ENCODE measurements at regions not wholly inside any gene's neighbourhood (a gene's known extent, or its start where the extent isn't known, plus 50 kb on each side); places are given as distances from the start of the nearest gene placed in this dataset.

DNA sequence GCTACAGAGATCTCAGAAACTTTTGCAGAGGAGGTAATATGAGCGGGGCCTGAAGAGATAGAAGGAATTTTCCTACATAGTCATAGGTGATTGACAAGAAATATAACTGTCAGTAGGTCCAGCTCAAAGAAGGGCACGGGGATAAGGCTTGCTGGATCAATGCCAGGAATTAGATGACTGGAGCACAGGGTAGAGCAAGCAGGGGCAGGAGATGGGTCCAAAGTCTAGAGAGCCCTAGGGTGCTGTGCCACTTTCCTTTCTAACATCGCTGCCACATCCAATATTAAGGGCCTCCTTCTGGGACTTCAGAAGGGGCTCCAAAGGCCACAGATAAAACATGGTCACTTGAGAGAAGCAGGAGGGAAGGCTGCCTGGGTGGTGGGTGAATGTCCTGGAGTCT is 402.2 kb downstream of the MID1IP1 start:
- Mint-ChIP-seq H3K27ac (no peak overlapping the region), H3K4me3 (no peak overlapping the region), H3K4me1 (ENCODE audit: low read depth) (peaks cover 30% of the 10 kb centered on the region), H3K36me3 (ENCODE audit: low read depth) (peaks cover 4% of the 10 kb centered on the region), H3K9me3 (peaks cover 3% of the 10 kb centered on the region), H3K27me3 (ENCODE audit: low read depth) (no peaks in the 10 kb centered on the region)

DNA sequence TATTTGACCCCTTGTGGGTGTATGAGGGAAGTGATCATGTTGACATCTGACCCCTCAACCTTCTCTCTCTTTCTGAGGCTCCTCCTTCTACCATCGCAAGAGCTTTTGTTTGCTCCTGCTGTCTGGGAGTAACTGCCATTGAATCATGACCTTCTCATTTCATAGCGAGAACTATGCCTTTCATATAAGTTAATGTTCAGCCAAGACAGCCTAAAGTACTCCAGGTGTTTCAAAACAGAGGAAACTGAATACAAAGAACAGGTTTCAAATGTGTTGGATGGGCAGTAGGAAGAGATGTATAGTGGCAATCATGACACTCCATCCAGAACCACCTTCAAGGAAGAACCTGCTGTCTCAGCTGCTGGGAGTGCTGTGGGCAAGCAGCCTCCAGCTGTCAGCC is 403.1 kb downstream of the MID1IP1 start:
- Mint-ChIP-seq H3K4me3 (no peak overlapping the region), H3K9me3 (peaks cover 3% of the 10 kb centered on the region), H3K27ac (no peak overlapping the region), H3K4me1 (ENCODE audit: low read depth) (peaks cover 27% of the 10 kb centered on the region), H3K27me3 (ENCODE audit: low read depth) (no peaks in the 10 kb centered on the region), H3K36me3 (ENCODE audit: low read depth) (peaks cover 4% of the 10 kb centered on the region)

DNA sequence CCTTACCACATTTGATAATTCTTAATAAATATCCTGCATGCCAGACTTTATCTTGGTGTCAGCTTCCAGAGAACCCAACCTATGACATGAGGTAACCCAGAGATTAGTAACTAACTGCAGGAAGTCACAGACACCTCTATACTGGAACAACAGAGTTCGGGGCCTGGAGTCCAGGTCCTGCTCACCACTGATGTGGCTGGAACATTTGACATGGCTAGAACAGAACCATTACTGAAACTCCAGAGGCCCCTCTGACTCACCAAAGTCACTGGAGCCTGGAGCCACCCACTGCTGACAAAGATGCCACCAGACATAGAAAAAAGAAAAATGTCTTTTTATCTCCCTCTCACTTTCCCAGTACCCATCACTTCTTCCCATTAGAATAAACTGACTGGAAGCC is 403.7 kb downstream of the MID1IP1 start:
- Mint-ChIP-seq H3K9me3 (peaks cover 3% of the 10 kb centered on the region), H3K36me3 (ENCODE audit: low read depth) (peaks cover 2% of the 10 kb centered on the region), H3K4me1 (ENCODE audit: low read depth) (peaks cover 21% of the 10 kb centered on the region), H3K27me3 (ENCODE audit: low read depth) (no peaks in the 10 kb centered on the region), H3K27ac (no peak overlapping the region), H3K4me3 (no peak overlapping the region)

DNA sequence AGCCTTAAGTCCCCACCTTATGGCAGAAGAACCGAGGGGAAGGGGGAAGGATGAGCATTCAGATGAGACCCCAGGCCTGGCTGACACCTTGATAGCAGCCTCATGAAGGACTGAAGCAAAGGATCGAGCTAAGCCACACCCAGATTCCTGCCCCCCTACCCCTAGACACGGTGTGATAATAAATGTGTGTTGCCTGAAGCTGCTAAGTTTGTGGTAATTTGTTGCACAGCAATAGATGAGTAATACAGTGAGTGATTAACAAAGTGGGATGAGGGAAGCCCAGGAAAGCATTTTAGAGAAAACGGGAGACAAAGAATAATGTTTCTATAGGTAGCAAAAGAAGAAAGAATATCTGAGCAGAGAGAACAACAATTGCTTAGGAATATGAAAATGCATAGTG is 404.2 kb downstream of the MID1IP1 start:
- no peak overlapping the region for H3K4me3 Mint-ChIP-seq
- peaks cover 4% of the 10 kb centered on the region for H3K9me3 Mint-ChIP-seq
- no peaks in the 10 kb centered on the region for H3K27me3 Mint-ChIP-seq (ENCODE audit: low read depth)
- H3K27ac Mint-ChIP-seq, result no peak overlapping the region
- H3K4me1 Mint-ChIP-seq (ENCODE audit: low read depth), result peaks cover 17% of the 10 kb centered on the region
- no peaks in the 10 kb centered on the region for H3K36me3 Mint-ChIP-seq (ENCODE audit: low read depth)

DNA sequence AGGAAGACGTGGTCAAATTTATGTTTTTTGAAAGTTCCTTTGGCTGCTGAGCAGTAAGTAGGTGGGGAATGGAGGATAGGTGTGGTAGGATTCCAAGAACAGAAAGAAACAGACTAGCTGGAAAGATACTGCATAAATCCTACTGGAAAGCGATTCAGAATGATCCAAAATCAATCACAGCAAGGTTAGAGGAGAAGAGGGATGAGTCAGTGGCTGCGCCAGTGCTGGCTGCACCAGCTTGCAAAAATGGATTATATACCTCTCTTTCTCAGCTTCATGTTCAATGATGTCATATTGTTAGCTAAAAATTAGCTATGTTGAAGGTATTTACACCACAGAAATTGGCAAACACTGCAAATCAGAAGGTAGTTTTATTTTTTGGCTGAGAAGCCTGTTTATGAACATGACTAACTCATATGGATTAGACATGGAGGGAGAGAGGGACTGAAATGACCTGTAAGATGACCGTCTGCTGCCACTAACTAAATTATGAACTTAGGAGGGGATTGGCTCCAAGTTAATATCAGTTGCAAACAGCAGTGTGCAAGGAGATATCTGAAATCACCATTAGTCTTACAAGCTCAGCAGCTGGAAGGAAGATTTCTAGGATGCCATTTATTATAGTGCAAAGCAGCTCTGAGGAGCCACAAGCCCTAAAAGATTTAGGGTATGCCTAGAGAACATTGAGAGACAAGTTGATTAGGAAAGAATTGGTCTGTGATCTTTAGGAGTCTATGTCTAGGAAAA is 405.3 kb downstream of the MID1IP1 start:
- peaks cover 10% of the 10 kb centered on the region for H3K4me1 Mint-ChIP-seq (ENCODE audit: low read depth)
- no peak overlapping the region for H3K4me3 Mint-ChIP-seq
- no peaks in the 10 kb centered on the region for H3K36me3 Mint-ChIP-seq (ENCODE audit: low read depth)
- H3K9me3 Mint-ChIP-seq, result peaks cover 4% of the 10 kb centered on the region
- no peak overlapping the region for H3K27ac Mint-ChIP-seq
- no peaks in the 10 kb centered on the region for H3K27me3 Mint-ChIP-seq (ENCODE audit: low read depth)

DNA sequence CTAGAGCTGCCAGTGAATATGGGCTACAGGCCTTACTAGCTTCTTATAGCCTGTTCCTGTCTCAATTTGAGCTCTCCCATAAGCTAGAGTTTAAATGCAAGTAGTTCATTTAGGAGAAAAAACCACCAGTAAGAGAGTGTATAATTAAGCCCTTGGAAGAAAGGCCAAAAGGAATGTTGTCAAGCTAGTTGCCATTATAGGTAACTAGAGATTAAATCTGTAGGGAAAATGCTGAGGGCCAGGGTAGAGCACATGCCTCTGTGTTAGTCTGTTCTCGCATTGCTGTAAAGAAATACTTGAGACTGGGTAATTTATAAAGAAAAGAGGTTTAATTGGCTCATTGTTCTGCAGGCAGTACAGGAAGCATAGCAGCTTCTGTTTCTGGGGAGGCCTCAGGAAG is 410.2 kb downstream of the MID1IP1 start:
- Mint-ChIP-seq H3K27me3 (ENCODE audit: low read depth) (no peaks in the 10 kb centered on the region), H3K4me3 (no peak overlapping the region), H3K36me3 (ENCODE audit: low read depth) (no peaks in the 10 kb centered on the region), H3K4me1 (ENCODE audit: low read depth) (no peaks in the 10 kb centered on the region), H3K27ac (no peak overlapping the region), H3K9me3 (peaks cover 4% of the 10 kb centered on the region)

DNA sequence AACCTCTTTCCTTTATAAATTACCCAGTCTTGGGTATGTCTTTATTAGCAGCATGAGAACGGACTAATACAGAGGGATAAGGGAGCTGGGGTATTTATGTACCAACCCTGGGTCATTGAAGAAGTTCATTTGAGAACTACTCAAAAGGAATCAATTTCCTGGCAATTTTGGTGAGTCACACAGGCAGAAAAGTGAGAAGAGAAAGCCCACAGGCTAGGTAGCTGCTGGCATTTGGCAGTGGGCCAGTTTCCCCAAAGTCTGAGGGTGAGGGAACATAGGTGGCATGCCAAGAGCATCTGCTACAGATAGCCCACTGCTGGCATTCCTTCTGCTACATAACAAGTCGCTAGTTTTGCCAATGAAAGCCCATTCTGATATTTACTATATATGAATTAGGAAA is 411.2 kb downstream of the MID1IP1 start:
- H3K4me1 Mint-ChIP-seq (ENCODE audit: low read depth), result no peaks in the 10 kb centered on the region
- H3K4me3 Mint-ChIP-seq, result no peak overlapping the region
- peaks cover 4% of the 10 kb centered on the region for H3K9me3 Mint-ChIP-seq
- H3K36me3 Mint-ChIP-seq (ENCODE audit: low read depth), result no peaks in the 10 kb centered on the region
- no peak overlapping the region for H3K27ac Mint-ChIP-seq
- H3K27me3 Mint-ChIP-seq (ENCODE audit: low read depth), result no peaks in the 10 kb centered on the region

DNA sequence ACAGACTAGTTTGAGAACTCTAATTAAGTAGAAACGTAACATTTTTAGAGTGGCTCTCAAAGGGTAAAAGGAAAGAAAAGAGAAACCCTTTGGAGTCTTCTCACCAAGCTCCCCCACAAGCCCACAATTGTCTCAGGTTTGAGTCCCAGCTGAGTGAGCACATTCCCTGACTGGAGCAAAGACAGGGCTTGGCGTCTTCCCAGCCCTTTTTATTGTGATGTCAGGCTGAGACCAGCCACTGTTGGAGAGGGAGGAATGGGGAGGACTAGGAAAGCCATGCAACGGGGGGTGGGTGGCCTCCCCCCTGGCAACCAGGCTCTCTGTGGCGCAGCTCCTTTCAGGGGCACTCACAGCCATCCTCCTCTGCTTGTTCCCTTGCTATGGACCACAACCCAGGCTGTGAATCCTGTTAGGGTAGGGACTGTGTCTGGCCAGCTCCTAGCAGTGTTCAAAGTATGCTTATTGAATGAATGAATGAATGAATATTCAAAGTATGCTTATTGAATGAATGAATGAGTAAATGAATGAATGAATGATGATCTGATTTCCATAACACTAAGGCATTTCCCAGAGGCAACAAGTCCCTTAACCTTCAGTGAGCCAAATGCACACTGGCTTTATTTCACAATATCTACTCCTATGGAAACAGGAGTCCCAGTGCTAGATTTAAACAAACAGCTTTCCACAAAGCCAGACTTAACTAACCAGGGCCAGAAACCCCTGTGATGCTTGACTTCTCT is 413.3 kb downstream of the MID1IP1 start:
- Mint-ChIP-seq H3K27ac (no peak overlapping the region), H3K4me1 (ENCODE audit: low read depth) (no peaks in the 10 kb centered on the region), H3K27me3 (ENCODE audit: low read depth) (no peaks in the 10 kb centered on the region), H3K4me3 (no peak overlapping the region), H3K36me3 (ENCODE audit: low read depth) (no peaks in the 10 kb centered on the region), H3K9me3 (peaks cover 4% of the 10 kb centered on the region)

DNA sequence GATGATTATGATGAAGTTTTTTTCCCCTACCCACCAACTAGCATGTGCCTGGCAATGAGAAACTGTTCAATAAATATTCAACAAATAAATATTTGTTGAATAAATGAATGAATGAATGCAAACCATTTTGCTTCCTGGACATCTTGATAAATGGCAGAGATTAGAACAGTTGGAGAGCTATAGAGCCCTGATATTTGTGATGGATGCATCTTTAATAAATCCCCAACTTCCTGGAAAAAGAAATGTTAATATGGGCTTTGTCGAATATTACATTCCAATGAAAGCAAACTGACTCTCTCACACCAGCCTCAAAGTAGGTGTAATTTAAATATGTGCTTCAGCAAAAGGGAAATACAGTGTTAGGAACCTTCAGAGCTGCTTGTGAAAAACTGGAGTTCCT is 419.7 kb downstream of the MID1IP1 start:
- Mint-ChIP-seq H3K4me1 (ENCODE audit: low read depth) (no peaks in the 10 kb centered on the region), H3K36me3 (ENCODE audit: low read depth) (peaks cover 3% of the 10 kb centered on the region), H3K4me3 (no peak overlapping the region), H3K27ac (no peak overlapping the region), H3K27me3 (ENCODE audit: low read depth) (peaks cover 3% of the 10 kb centered on the region), H3K9me3 (no peaks in the 10 kb centered on the region)

DNA sequence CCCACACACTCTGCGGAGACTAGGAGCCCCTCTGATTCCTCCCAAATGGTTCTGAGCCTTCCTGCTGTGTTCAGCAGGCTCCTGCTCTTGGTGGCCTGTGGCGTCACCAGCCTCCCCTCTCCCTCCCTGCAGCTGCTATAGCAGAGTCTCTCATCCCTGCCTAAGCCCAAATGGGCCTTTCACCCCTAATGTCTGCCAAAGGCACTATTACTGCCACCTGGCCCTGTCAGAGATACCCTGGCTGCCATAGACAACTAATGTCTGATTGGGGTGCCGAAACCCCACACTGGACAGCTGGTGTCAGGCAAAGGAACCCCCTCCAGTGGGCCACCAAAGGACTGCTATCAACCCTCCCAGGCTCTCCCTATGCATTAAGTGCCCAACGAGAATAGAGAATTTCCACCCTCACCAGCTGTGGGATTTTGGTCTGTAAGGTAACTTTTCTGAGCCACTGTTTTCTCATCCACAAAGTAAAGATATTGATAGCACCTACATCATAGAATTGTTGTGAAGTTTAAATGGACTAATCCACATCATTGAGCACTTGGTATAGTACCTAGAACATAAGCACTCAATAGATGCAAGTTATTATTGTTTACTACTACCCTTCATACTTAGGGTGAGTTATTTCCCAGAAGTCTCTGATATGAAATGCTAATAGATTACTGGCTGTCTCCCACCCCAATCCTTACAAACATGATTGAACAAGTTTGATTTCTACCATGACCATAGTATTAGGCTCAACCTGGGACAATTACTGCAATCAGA is 421.3 kb downstream of the MID1IP1 start:
- Mint-ChIP-seq H3K4me3 (no peak overlapping the region), H3K27ac (no peak overlapping the region), H3K27me3 (ENCODE audit: low read depth) (peaks cover 3% of the 10 kb centered on the region), H3K36me3 (ENCODE audit: low read depth) (peaks cover 3% of the 10 kb centered on the region), H3K9me3 (no peaks in the 10 kb centered on the region), H3K4me1 (ENCODE audit: low read depth) (no peaks in the 10 kb centered on the region)

DNA sequence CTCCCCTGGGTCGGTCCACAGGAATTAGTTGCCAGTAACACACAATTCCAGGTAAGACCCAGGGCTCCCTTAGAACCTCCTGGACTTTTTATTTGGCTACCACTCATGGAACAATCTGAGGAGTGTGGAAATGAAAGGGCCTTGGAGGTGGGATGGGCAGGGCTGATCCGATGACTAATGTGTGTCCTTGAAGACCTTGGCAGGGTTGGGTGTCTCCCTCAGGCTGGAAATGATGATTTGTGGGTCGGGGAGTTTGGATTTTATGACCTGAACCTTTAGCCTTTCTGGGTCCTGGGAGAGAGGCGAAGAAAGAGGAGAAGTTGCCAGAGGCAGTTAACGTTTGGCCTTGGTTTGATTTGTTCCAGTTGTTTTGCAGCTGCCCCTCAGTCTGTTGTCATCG is 425.0 kb downstream of the MID1IP1 start:
- no peak overlapping the region for H3K27ac Mint-ChIP-seq
- H3K27me3 Mint-ChIP-seq (ENCODE audit: low read depth), result peaks cover 1% of the 10 kb centered on the region
- H3K4me3 Mint-ChIP-seq, result no peak overlapping the region
- H3K36me3 Mint-ChIP-seq (ENCODE audit: low read depth), result peaks cover 3% of the 10 kb centered on the region
- H3K9me3 Mint-ChIP-seq, result no peaks in the 10 kb centered on the region
- H3K4me1 Mint-ChIP-seq (ENCODE audit: low read depth), result no peaks in the 10 kb centered on the region

DNA sequence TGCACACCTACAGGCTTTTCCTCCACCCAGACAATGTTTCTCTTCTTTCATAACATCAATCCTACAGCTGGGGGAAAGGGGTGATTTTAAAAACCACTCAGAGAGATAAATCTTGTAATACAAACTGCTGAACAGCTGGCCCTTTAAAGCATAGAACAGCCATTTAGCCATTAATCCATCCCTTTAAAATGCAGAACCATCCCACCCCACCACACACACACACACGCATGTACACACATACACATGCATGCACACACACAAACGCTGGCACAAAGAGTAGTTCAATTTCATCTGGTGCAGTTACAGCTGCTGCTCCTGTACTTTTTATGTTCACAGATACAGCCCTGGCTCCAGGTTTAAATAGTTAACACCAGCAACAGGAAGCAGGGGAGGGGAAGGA is 426.1 kb downstream of the MID1IP1 start:
- H3K4me3 Mint-ChIP-seq, result no peak overlapping the region
- no peaks in the 10 kb centered on the region for H3K4me1 Mint-ChIP-seq (ENCODE audit: low read depth)
- H3K9me3 Mint-ChIP-seq, result no peaks in the 10 kb centered on the region
- H3K36me3 Mint-ChIP-seq (ENCODE audit: low read depth), result peaks cover 3% of the 10 kb centered on the region
- no peak overlapping the region for H3K27ac Mint-ChIP-seq
- H3K27me3 Mint-ChIP-seq (ENCODE audit: low read depth), result no peaks in the 10 kb centered on the region

DNA sequence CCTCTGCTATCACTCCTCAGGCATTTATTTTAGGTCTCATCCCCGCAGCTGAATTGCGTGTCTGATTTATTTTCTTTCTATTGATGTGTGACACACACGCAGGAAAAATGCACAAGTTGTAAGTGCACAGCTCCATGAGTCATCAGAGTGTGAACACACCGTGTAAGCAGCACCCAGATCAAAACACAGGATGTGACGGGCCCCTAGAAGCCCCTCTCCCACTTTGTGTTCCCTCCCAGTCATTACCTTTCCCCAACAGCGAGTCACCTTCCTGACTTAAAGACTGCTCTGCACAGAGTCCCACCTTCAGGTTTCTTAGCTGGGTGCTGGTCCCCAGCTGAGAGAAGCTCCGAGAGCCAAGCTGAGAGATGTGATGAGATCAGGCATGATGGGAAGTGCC is 436.7 kb downstream of the MID1IP1 start:
- no peaks in the 10 kb centered on the region for H3K36me3 Mint-ChIP-seq (ENCODE audit: low read depth)
- H3K27ac Mint-ChIP-seq, result no peak overlapping the region
- no peak overlapping the region for H3K4me3 Mint-ChIP-seq
- H3K4me1 Mint-ChIP-seq (ENCODE audit: low read depth), result peaks cover 6% of the 10 kb centered on the region
- H3K27me3 Mint-ChIP-seq (ENCODE audit: low read depth), result no peaks in the 10 kb centered on the region
- no peaks in the 10 kb centered on the region for H3K9me3 Mint-ChIP-seq

DNA sequence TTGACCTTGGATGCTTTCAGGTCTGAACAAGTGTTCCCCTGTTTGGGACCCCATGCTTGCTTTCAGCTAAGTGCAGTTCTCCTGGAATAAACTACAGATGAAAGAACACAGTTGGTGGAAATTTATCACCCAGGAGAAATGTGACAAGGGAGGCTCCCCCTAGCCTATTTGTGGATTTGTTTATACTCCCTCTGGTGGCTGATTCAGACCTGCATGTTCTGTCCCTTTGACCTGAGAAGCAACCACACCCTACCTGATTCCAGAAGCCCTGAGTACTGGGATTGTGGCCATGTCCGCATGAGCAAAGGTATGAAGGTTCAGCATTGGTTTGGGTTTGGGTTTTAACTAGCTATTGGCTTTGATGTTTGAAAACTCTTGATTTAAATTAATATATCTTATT is 440.9 kb downstream of the MID1IP1 start:
- Mint-ChIP-seq H3K4me3 (no peak overlapping the region), H3K4me1 (ENCODE audit: low read depth) (peaks cover 6% of the 10 kb centered on the region), H3K9me3 (no peaks in the 10 kb centered on the region), H3K36me3 (ENCODE audit: low read depth) (no peaks in the 10 kb centered on the region), H3K27me3 (ENCODE audit: low read depth) (no peaks in the 10 kb centered on the region), H3K27ac (no peak overlapping the region)

DNA sequence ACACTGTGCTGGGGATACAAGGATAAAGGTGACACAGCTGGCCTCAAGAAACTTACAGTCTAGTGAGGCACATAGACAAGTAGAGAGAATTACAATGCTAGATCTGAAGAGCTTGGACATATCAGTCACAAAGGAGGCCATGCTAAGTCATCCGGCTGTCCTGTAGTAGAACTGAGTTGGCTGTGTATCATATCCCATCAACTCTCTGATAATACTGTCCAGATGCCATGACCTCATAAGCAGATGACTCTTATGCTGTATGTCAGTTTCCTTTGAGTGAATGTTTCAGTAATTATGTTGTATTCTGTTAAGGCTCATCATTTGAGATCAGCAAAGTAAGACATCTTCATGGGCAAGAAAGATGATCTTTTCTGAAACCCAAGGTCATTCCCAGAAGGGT is 442.9 kb downstream of the MID1IP1 start:
- Mint-ChIP-seq H3K27ac (no peak overlapping the region), H3K36me3 (ENCODE audit: low read depth) (no peaks in the 10 kb centered on the region), H3K9me3 (no peaks in the 10 kb centered on the region), H3K27me3 (ENCODE audit: low read depth) (no peaks in the 10 kb centered on the region), H3K4me1 (ENCODE audit: low read depth) (no peaks in the 10 kb centered on the region), H3K4me3 (no peak overlapping the region)
